HepG2 (cell line): ENCODE measurements at regions not wholly inside any gene's neighbourhood (a gene's known extent, or its start where the extent isn't known, plus 50 kb on each side); places are given as distances from the start of the nearest gene placed in this dataset.

Experiments
- ATAC-seq: fragments of 200-7000 bp; cut with Tn5 transposase; 3 replicates; pipeline ENCODE4 v1.9.1; 2020; ENCODE audit warnings: mild to moderate bottlenecking, moderate library complexity
- BruUV-seq: library from RNA; stranded (reverse); fragments of 400-500 nt; replicated peaks from 2 replicates; lab custom pipeline; 2021; lab: Mats Ljungman, UMichigan
- CTCF ChIA-PET: fragments of 300-600 bp; formaldehyde crosslinking; extraction: SDS; loops from one replicate; lab custom pipeline; 2021; ENCODE audit warnings: low total read pairs, inconsistent platforms, low intra/inter-chr PET ratio; lab: Yijun Ruan, JAX
- POLR2A ChIA-PET: fragments of 350-600 bp; sonication (Branson Sonifier 250); formaldehyde crosslinking; loops from one replicate; lab custom pipeline; 2020; ENCODE audit warnings: antibody characterized with exemption, inconsistent platforms; lab: Yijun Ruan, JAX
- DNase-seq: peaks from one replicate; pipeline ENCODE4 v3.0.0-alpha.2; 2015; ENCODE audit warnings: low spot score
- FAIRE-seq: peaks from 3 replicates; lab custom pipeline; 2011; peaks lifted over from hg19 to GRCh38; lab: Jason Lieb, UNC
- H2AFZ ChIP-seq: one replicate; pipeline ENCODE4 v1.6.1; 2011; ENCODE audit warnings: low read length, inconsistent platforms
- H3K27ac ChIP-seq: fragments of 300-600 bp; 3 replicates; pipeline ENCODE4 v1.8.0; 2011; ENCODE audit warnings: mixed run types, mild to moderate bottlenecking, mixed read lengths, low read length, inconsistent platforms; ENCODE audit not compliant: insufficient read depth; ENCODE audit errors: extremely low read length
- H3K27me3 ChIP-seq, 2 experiments: fragments of 200-600 bp in 1 of 2; 2 replicates in 1 of 2; 3 replicates in 1 of 2; pipeline versions ENCODE4 v1.6.0 to v1.8.0; 2011; ENCODE audit warnings: low read length in 2 of 2, mild to moderate bottlenecking in 2 of 2, moderate library complexity in 2 of 2, inconsistent platforms in 1 of 2; ENCODE audit not compliant: insufficient read depth in 2 of 2, control insufficient read depth in 1 of 2
- H3K36me3 ChIP-seq, 2 experiments: fragments of 200-600 bp in 1 of 2; replicated peaks in 1 of 2; 2 replicates in 1 of 2; 3 replicates in 1 of 2; pipeline versions ENCODE4 v1.5.1 to v1.8.0; 2011; ENCODE audit warnings: low read length in 2 of 2, inconsistent platforms in 1 of 2; ENCODE audit not compliant: insufficient read depth in 2 of 2, control insufficient read depth in 1 of 2
- H3K4me1 ChIP-seq: 2 replicates; pipeline ENCODE4 v1.5.1; 2012; ENCODE audit warnings: low read length, inconsistent platforms; ENCODE audit not compliant: insufficient read depth
- H3K4me2 ChIP-seq: 2 replicates; pipeline ENCODE4 v1.6.0; 2011; ENCODE audit warnings: low read depth, low read length, inconsistent platforms
- H3K4me3 ChIP-seq, 3 experiments: fragments of 200-600 bp in 1 of 3; sonication (generic), shearing (Covaris generic) in 1 of 3; replicated peaks in 1 of 3; 2 replicates each; pipeline ENCODE4 v1.5.1; 2011 to 2016; ENCODE audit warnings: low read length in 3 of 3, inconsistent platforms in 2 of 3, low read depth in 2 of 3, mild to moderate bottlenecking in 2 of 3, control low read depth in 1 of 3, mixed read lengths in 1 of 3; ENCODE audit not compliant: insufficient read depth in 1 of 3
- H3K79me2 ChIP-seq: one replicate; pipeline ENCODE4 v1.6.1; 2011; ENCODE audit warnings: low read length, inconsistent platforms; ENCODE audit not compliant: insufficient read depth
- H3K9ac ChIP-seq: 2 replicates; pipeline ENCODE4 v1.6.0; 2011; ENCODE audit warnings: mild to moderate bottlenecking, low read depth, low read length, inconsistent platforms; ENCODE audit not compliant: insufficient read depth
- H3K9me3 ChIP-seq: 2 replicates; pipeline ENCODE4 v1.5.1; 2012; ENCODE audit warnings: mild to moderate bottlenecking, low read length
- H4K20me1 ChIP-seq: 2 replicates; pipeline ENCODE4 v1.6.0; 2011; ENCODE audit warnings: inconsistent platforms, mild to moderate bottlenecking, low read length, moderate library complexity; ENCODE audit not compliant: insufficient read depth
- CENPT ChIP-seq: sonication (generic); formaldehyde crosslinking; IDR thresholded peaks from 2 replicates; pipeline ENCODE4 v1.8.0; 2022; ENCODE audit warnings: low read depth, mild to moderate bottlenecking, moderate library complexity, missing genetic modification reagents
- HNRNPLL ChIP-seq: fragments of 200-400 bp; formaldehyde crosslinking; IDR thresholded peaks from 2 replicates; pipeline ENCODE4 v1.6.1; 2017; ENCODE audit warnings: mild to moderate bottlenecking, low read depth, low read length; ENCODE audit not compliant: poor library complexity, severe bottlenecking
- RAD21 ChIP-seq: fragments of 450-650 bp; formaldehyde crosslinking; IDR thresholded peaks from 2 replicates; pipeline ENCODE4 v1.5.0; 2020; ENCODE audit warnings: mild to moderate bottlenecking
- STAT5B ChIP-seq: sonication (generic); formaldehyde crosslinking; IDR thresholded peaks from 2 replicates; pipeline ENCODE4 v1.4.0; 2020; ENCODE audit warnings: missing genetic modification reagents
- ZNF232 ChIP-seq: sonication (generic); formaldehyde crosslinking; IDR thresholded peaks from 2 replicates; pipeline ENCODE4 v1.4.0; 2020; ENCODE audit warnings: missing genetic modification reagents, borderline replicate concordance
- ZNF367 ChIP-seq: sonication (generic); formaldehyde crosslinking; IDR thresholded peaks from 2 replicates; pipeline ENCODE4 v1.4.0; 2020; ENCODE audit warnings: missing genetic modification reagents, borderline replicate concordance
- whole genome bisulfite sequencing: methylation state at CpG from one replicate; pipeline ENCODE4 v1.1.6; 2017; ENCODE audit warnings: low lambda C conversion rate; 5-methylcytosine and 5-hydroxymethylcytosine counted together
- in situ Hi-C: cut with HindIII; loops from 2 replicates; pipeline ENCODE4 v1.10.0; 2017; ENCODE audit warnings: low pct_unique_long_range_greater_than_20kb; ENCODE audit not compliant: extremely low pct_ligation_motif_present
- intact Hi-C: fragments of 100-400 bp; cut with micrococcal nuclease; formaldehyde crosslinking; loops from one replicate; pipeline ENCODE4 v1.10.0; 2022; ENCODE audit not compliant: unreplicated experiment
- TF ChIP-seq, protein P1 (sequence below): sonication (generic); formaldehyde crosslinking; IDR thresholded peaks from 2 replicates; pipeline ENCODE4 v1.4.0; 2020; ENCODE audit warnings: missing genetic modification reagents, borderline replicate concordance
- TF ChIP-seq, protein P2 (sequence below): fragments of 450-650 bp; IDR thresholded peaks from 2 replicates; pipeline ENCODE4 v1.6.1; 2016
- TF ChIP-seq, protein P3 (sequence below): sonication (generic); formaldehyde crosslinking; IDR thresholded peaks from 2 replicates; pipeline ENCODE4 v1.4.0; 2020; ENCODE audit warnings: missing genetic modification reagents
- TF ChIP-seq, protein P4 (sequence below): sonication (generic); formaldehyde crosslinking; IDR thresholded peaks from 2 replicates; pipeline ENCODE4 v1.8.0; 2022; ENCODE audit warnings: missing genetic modification reagents, mild to moderate bottlenecking, moderate library complexity, borderline replicate concordance

DNA sequence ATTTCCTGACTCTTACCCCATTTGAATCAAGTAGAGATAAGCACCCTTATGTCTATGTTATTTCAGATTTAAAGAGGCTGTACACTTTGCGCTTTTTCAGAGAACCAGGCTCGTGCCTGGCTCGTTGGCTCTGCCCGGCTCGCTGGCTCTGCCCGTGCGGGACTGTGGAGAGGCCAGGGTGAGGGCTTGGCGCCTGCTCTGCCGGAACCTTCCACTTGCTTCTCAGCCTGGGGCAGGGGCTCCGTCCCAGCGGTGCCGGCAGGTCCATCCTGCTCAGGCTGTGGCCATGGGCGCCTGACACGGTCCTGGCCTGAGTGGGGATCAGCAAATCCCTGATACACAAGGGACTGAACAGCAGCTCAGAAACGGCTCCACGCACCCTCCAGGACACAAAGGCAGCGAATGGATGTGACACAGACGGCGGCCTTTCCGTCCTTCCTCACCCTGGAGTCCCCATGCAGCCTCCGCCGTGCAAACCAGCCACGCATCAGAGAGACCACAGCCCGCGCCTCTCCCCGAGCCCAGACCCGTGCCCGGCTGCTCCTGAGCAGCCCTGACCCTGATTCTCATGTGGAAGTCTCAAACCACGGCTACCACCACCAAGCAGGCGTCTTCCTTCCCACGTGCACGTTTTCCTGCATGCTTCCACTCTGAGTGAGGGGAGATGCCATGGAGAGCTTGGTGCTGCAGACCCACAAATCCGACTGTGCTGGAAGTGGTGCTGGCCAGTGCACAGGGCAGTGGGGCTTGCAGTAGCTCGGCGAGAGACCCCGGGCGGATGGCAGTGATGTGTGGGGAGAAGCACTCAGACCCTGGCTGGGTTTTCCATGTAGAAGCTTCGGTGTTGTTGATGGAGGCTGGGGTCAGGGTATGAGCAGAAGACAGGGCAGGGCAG, 233.9 kb downstream of the ERMARD start:
- H3K27ac ChIP-seq = no peak overlapping the region
- intact Hi-C loops (no loop called here), in situ Hi-C loops (no loop called here)
- no peak overlapping the region for H3K9ac ChIP-seq
- H3K4me2 ChIP-seq = no peak overlapping the region
- no peak overlapping the region for H2AFZ ChIP-seq
- peaks cover 13 to 73% of the 10 kb centered on the region in 2 experiments for H3K27me3 ChIP-seq
- WGBS = 23% methylated on average over 16 of the region's 38 CpGs
- H3K9me3 ChIP-seq = no peaks in the 10 kb centered on the region
- no peak for DNase-seq
- no peaks in the 10 kb centered on the region for H3K36me3 ChIP-seq
- H4K20me1 ChIP-seq = no peaks in the 10 kb centered on the region
- ATAC-seq = peak; percentile 5; the same call in 2 of the 3 replicates
- FAIRE-seq = no peak
- H3K4me3 ChIP-seq = no peak overlapping the region
- H3K79me2 ChIP-seq = no peaks in the 10 kb centered on the region
- BruUV-seq = no TSS peak
- ChIA-PET CTCF (no interaction called here), POLR2A (no interaction called here)
- H3K4me1 ChIP-seq = no peaks in the 10 kb centered on the region
- TF ChIP-seq, protein P1, sequence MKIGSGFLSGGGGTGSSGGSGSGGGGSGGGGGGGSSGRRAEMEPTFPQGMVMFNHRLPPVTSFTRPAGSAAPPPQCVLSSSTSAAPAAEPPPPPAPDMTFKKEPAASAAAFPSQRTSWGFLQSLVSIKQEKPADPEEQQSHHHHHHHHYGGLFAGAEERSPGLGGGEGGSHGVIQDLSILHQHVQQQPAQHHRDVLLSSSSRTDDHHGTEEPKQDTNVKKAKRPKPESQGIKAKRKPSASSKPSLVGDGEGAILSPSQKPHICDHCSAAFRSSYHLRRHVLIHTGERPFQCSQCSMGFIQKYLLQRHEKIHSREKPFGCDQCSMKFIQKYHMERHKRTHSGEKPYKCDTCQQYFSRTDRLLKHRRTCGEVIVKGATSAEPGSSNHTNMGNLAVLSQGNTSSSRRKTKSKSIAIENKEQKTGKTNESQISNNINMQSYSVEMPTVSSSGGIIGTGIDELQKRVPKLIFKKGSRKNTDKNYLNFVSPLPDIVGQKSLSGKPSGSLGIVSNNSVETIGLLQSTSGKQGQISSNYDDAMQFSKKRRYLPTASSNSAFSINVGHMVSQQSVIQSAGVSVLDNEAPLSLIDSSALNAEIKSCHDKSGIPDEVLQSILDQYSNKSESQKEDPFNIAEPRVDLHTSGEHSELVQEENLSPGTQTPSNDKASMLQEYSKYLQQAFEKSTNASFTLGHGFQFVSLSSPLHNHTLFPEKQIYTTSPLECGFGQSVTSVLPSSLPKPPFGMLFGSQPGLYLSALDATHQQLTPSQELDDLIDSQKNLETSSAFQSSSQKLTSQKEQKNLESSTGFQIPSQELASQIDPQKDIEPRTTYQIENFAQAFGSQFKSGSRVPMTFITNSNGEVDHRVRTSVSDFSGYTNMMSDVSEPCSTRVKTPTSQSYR (CRISPR knock-in tag) = no peak
- TF ChIP-seq, protein P2, sequence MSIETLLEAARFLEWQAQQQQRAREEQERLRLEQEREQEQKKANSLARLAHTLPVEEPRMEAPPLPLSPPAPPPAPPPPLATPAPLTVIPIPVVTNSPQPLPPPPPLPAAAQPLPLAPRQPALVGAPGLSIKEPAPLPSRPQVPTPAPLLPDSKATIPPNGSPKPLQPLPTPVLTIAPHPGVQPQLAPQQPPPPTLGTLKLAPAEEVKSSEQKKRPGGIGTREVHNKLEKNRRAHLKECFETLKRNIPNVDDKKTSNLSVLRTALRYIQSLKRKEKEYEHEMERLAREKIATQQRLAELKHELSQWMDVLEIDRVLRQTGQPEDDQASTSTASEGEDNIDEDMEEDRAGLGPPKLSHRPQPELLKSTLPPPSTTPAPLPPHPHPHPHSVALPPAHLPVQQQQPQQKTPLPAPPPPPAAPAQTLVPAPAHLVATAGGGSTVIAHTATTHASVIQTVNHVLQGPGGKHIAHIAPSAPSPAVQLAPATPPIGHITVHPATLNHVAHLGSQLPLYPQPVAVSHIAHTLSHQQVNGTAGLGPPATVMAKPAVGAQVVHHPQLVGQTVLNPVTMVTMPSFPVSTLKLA = no peak
- TF ChIP-seq STAT5B (no peak), HNRNPLL (no peak), ZNF232 (no peak), RAD21 (CRISPR knock-in tag) (no peak), CENPT (CRISPR knock-in tag) (no peak), ZNF367 (no peak)
- TF ChIP-seq, protein P3, sequence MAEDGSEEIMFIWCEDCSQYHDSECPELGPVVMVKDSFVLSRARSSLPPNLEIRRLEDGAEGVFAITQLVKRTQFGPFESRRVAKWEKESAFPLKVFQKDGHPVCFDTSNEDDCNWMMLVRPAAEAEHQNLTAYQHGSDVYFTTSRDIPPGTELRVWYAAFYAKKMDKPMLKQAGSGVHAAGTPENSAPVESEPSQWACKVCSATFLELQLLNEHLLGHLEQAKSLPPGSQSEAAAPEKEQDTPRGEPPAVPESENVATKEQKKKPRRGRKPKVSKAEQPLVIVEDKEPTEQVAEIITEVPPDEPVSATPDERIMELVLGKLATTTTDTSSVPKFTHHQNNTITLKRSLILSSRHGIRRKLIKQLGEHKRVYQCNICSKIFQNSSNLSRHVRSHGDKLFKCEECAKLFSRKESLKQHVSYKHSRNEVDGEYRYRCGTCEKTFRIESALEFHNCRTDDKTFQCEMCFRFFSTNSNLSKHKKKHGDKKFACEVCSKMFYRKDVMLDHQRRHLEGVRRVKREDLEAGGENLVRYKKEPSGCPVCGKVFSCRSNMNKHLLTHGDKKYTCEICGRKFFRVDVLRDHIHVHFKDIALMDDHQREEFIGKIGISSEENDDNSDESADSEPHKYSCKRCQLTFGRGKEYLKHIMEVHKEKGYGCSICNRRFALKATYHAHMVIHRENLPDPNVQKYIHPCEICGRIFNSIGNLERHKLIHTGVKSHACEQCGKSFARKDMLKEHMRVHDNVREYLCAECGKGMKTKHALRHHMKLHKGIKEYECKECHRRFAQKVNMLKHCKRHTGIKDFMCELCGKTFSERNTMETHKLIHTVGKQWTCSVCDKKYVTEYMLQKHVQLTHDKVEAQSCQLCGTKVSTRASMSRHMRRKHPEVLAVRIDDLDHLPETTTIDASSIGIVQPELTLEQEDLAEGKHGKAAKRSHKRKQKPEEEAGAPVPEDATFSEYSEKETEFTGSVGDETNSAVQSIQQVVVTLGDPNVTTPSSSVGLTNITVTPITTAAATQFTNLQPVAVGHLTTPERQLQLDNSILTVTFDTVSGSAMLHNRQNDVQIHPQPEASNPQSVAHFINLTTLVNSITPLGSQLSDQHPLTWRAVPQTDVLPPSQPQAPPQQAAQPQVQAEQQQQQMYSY = no peak
- TF ChIP-seq, protein P4, sequence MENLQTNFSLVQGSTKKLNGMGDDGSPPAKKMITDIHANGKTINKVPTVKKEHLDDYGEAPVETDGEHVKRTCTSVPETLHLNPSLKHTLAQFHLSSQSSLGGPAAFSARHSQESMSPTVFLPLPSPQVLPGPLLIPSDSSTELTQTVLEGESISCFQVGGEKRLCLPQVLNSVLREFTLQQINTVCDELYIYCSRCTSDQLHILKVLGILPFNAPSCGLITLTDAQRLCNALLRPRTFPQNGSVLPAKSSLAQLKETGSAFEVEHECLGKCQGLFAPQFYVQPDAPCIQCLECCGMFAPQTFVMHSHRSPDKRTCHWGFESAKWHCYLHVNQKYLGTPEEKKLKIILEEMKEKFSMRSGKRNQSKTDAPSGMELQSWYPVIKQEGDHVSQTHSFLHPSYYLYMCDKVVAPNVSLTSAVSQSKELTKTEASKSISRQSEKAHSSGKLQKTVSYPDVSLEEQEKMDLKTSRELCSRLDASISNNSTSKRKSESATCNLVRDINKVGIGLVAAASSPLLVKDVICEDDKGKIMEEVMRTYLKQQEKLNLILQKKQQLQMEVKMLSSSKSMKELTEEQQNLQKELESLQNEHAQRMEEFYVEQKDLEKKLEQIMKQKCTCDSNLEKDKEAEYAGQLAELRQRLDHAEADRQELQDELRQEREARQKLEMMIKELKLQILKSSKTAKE (CRISPR knock-in tag) = no peak
